Ishikawa (cell line): ENCODE measurements at regions not wholly inside any gene's neighbourhood (a gene's known extent, or its start where the extent isn't known, plus 50 kb on each side); places are given as distances from the start of the nearest gene placed in this dataset.

Experiments
- CREB1 ChIP-seq: IDR thresholded peaks from 2 replicates; pipeline ENCODE4 v1.6.1; 2012; ENCODE audit warnings: low read depth
- EGR1 ChIP-seq: IDR thresholded peaks from 2 replicates; pipeline ENCODE4 v1.6.1; 2012
- EP300 ChIP-seq: IDR thresholded peaks from 2 replicates; pipeline ENCODE4 v1.6.1; 2012; ENCODE audit warnings: borderline replicate concordance
- TEAD4 ChIP-seq: IDR thresholded peaks from 2 replicates; pipeline ENCODE4 v1.6.1; 2012
- YY1 ChIP-seq: IDR thresholded peaks from 2 replicates; pipeline ENCODE4 v1.6.1; 2012; ENCODE audit warnings: low read depth
- ZBTB7A ChIP-seq: IDR thresholded peaks from 2 replicates; pipeline ENCODE4 v1.6.1; 2012; ENCODE audit warnings: low read depth

- TF ChIP-seq CREB1 = no peak
- no peak for TF ChIP-seq TEAD4
- TF ChIP-seq EP300 = no peak
- no peak for TF ChIP-seq YY1
- TF ChIP-seq EGR1 = no peak
- TF ChIP-seq ZBTB7A = no peak
Measured at GRCh38 chr19:30133803-30134202, 191.8 kb downstream of the URI1 start.
